A673 (cell line): ENCODE measurements at regions not wholly inside any gene's neighbourhood (a gene's known extent, or its start where the extent isn't known, plus 50 kb on each side); places are given as distances from the start of the nearest gene placed in this dataset.

Source experiments
- BruUV-seq: library from RNA; stranded (reverse); fragments of 400-500 nt; replicated peaks from 2 replicates; lab custom pipeline; 2021; lab: Mats Ljungman, UMichigan
- CTCF ChIA-PET: fragments of 300-600 bp; sonication (Branson Sonifier 250); formaldehyde crosslinking; loops from one replicate; lab custom pipeline; 2022; ENCODE audit warnings: antibody characterized with exemption; lab: Charles Lee
- POLR2A ChIA-PET: fragments of 300-600 bp; sonication (Branson Sonifier 250); formaldehyde crosslinking; loops from one replicate; lab custom pipeline; 2022; ENCODE audit warnings: antibody characterized with exemption; ENCODE audit not compliant: low non-redundant PET; lab: Charles Lee
- DNase-seq: peaks from one replicate; pipeline ENCODE4 v3.0.0-alpha.2; 2015; ENCODE audit warnings: low spot score
- H3K27ac ChIP-seq: fragments of 200-600 bp; sonication (generic); 2 replicates; pipeline ENCODE4 v1.5.1; 2016; ENCODE audit warnings: mixed run types, low read depth, mild to moderate bottlenecking, mixed read lengths, antibody characterized with exemption, low read length; ENCODE audit not compliant: poor library complexity, severe bottlenecking
- H3K27me3 ChIP-seq: fragments of 200-600 bp; sonication (generic); replicated peaks from 2 replicates; pipeline ENCODE4 v1.6.1; 2017; ENCODE audit warnings: mixed run types, low read depth, mild to moderate bottlenecking, mixed read lengths, antibody characterized with exemption, low read length; ENCODE audit not compliant: insufficient read depth, poor library complexity
- H3K36me3 ChIP-seq: fragments of 200-600 bp; sonication (generic); 2 replicates; pipeline ENCODE4 v1.6.1; 2016; ENCODE audit warnings: mixed run types, mild to moderate bottlenecking, mixed read lengths, antibody characterized with exemption, low read length; ENCODE audit not compliant: insufficient read depth, poor library complexity, severe bottlenecking
- H3K4me1 ChIP-seq: fragments of 200-600 bp; sonication (generic); 2 replicates; pipeline ENCODE4 v1.6.1; 2017; ENCODE audit warnings: mixed run types, mild to moderate bottlenecking, mixed read lengths, antibody characterized with exemption, low read length; ENCODE audit not compliant: insufficient read depth, poor library complexity, severe bottlenecking
- H3K4me3 ChIP-seq: fragments of 200-600 bp; sonication (generic); 2 replicates; pipeline ENCODE4 v1.5.1; 2016; ENCODE audit warnings: low read depth, mixed run types, mild to moderate bottlenecking, mixed read lengths, low read length; ENCODE audit not compliant: poor library complexity, severe bottlenecking
- H3K9me3 ChIP-seq: fragments of 200-600 bp; sonication (generic); 2 replicates; pipeline ENCODE4 v1.6.1; 2016; ENCODE audit warnings: mixed run types, low read depth, mild to moderate bottlenecking, mixed read lengths, antibody characterized with exemption, low read length; ENCODE audit not compliant: poor library complexity, severe bottlenecking
- EZH2 ChIP-seq: fragments of 200-600 bp; sonication (generic); IDR thresholded peaks from 2 replicates; pipeline ENCODE4 v1.6.1; 2017; ENCODE audit warnings: borderline replicate concordance, low read depth, mild to moderate bottlenecking, mixed read lengths, antibody characterized with exemption, low read length; ENCODE audit not compliant: poor library complexity, severe bottlenecking
- intact Hi-C: fragments of 100-400 bp; cut with micrococcal nuclease; formaldehyde crosslinking; loops from one replicate; pipeline ENCODE4 v1.10.0; 2022; ENCODE audit not compliant: unreplicated experiment
- TF ChIP-seq, protein P1 (sequence below): fragments of 300-800, 200-600 bp; sonication (generic); conservative IDR thresholded peaks from 2 replicates; pipeline ENCODE4 v1.5.1; 2017; ENCODE audit warnings: low read depth, mild to moderate bottlenecking, antibody characterized with exemption, low read length, moderate library complexity, mixed read lengths

DNA sequence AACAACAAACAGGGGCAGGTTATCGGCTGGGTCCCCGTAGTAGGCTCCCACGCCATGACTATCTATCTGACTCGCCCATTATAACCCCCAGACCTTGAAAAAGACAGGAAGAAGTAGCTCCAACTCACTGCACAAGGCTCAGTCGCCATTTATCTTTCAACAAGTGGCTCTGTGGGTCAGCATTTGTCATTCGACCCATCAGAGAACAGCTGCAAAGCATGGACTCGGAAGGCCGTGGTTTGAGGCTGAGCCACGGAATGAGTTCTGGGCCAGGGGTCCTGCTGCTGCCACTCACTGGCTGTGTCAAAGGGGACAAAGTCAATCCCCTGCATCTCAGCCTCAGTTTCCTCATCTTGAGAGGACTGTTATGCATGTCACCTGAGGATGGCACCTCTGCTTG lies 131.0 kb downstream of the DMRTA2 start:
- ChIA-PET POLR2A (no interaction called here), CTCF (no interaction called here)
- Histone ChIP-seq H3K4me1 (no peaks in the 10 kb centered on the region), H3K27me3 (no peaks in the 10 kb centered on the region), H3K4me3 (no peak overlapping the region), H3K9me3 (no peaks in the 10 kb centered on the region), H3K27ac (no peak overlapping the region), H3K36me3 (no peaks in the 10 kb centered on the region)
- BruUV-seq: no TSS peak
- TF ChIP-seq, protein P1, sequence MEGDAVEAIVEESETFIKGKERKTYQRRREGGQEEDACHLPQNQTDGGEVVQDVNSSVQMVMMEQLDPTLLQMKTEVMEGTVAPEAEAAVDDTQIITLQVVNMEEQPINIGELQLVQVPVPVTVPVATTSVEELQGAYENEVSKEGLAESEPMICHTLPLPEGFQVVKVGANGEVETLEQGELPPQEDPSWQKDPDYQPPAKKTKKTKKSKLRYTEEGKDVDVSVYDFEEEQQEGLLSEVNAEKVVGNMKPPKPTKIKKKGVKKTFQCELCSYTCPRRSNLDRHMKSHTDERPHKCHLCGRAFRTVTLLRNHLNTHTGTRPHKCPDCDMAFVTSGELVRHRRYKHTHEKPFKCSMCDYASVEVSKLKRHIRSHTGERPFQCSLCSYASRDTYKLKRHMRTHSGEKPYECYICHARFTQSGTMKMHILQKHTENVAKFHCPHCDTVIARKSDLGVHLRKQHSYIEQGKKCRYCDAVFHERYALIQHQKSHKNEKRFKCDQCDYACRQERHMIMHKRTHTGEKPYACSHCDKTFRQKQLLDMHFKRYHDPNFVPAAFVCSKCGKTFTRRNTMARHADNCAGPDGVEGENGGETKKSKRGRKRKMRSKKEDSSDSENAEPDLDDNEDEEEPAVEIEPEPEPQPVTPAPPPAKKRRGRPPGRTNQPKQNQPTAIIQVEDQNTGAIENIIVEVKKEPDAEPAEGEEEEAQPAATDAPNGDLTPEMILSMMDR: no peak
- TF ChIP-seq EZH2: no peak
- intact Hi-C loops: no loop called here
- DNase-seq: no peak

GRCh38 chr1:50289495-50289894 lies 133.7 kb downstream of the DMRTA2 start:
- CTCF ChIA-PET: no interaction called here

DNA sequence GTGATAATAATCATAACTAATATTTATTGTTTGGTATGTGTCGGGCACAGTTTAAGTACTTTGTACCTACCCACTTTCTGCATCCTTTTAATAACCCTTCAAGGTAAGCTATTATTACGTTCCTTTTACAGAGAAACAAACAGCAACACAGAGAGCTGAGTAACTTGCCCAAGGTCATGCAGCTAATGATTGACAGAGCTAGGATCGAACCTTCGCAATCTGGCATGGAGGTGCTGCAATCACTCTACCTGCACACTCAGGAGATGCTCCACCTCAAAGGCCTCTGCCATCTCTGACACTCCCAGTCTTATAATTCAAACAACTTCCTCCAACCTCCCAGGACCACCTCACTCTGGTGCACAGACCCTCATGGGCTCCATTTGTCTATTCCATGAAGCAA lies 137.2 kb downstream of the DMRTA2 start:
- intact Hi-C loops: no loop called here
- no peak overlapping the region for H3K4me3 ChIP-seq
- POLR2A ChIA-PET: no interaction called here
- H3K9me3 ChIP-seq: no peaks in the 10 kb centered on the region
- no peaks in the 10 kb centered on the region for H3K27me3 ChIP-seq
- BruUV-seq: no TSS peak
- no peak for DNase-seq
- no peak overlapping the region for H3K27ac ChIP-seq
- TF ChIP-seq, protein P1: no peak
- no peak for TF ChIP-seq EZH2
- H3K4me1 ChIP-seq: no peaks in the 10 kb centered on the region
- no peaks in the 10 kb centered on the region for H3K36me3 ChIP-seq
- CTCF ChIA-PET: no interaction called here

More at GRCh38 chr1:50289495-50289894, 133.7 kb downstream of the DMRTA2 start:
- POLR2A ChIA-PET: no interaction called here
- TF ChIP-seq, protein P1: no peak
- no peak for TF ChIP-seq EZH2
- Histone ChIP-seq H3K4me3 (no peak overlapping the region), H3K27ac (no peak overlapping the region), H3K4me1 (no peaks in the 10 kb centered on the region), H3K9me3 (no peaks in the 10 kb centered on the region), H3K27me3 (no peaks in the 10 kb centered on the region), H3K36me3 (no peaks in the 10 kb centered on the region)
- intact Hi-C loops: no loop called here
- no TSS peak for BruUV-seq
- DNase-seq: no peak
